Sigmoid colon (tissue), 6 donors: ENCODE measurements at regions not wholly inside any gene's neighbourhood (a gene's known extent, or its start where the extent isn't known, plus 50 kb on each side); places are given as distances from the start of the nearest gene placed in this dataset.
A peak's percentile ranks its signal among the peaks of the same experiment; 100 is the strongest.

Source experiments
- DNase-seq: peaks from one replicate; pipeline ENCODE4 v3.0.0-alpha.2; 2019
- H3K27ac ChIP-seq, 4 donors: fragments of 200-600 bp; sonication (generic); one replicate each; pipeline ENCODE4 v1.5.1; 2016 to 2019; ENCODE audit warnings: mild to moderate bottlenecking in 1 of 4
- H3K27me3 ChIP-seq, 3 donors: fragments of 200-600 bp; sonication (generic); one replicate each; pipeline ENCODE4 v1.5.1; 2019; ENCODE audit warnings: mild to moderate bottlenecking in 1 of 3
- H3K36me3 ChIP-seq, 4 donors: fragments of 200-600 bp; sonication (generic); one replicate each; pipeline ENCODE4 v1.5.1; 2016 to 2019
- H3K4me1 ChIP-seq, 4 donors: fragments of 200-600 bp; sonication (generic); one replicate each; pipeline ENCODE4 v1.5.1; 2017 to 2019
- H3K4me3 ChIP-seq, 4 donors: fragments of 200-600 bp; sonication (generic); one replicate each; pipeline ENCODE4 v1.5.1; 2017 to 2019; ENCODE audit warnings: mild to moderate bottlenecking in 2 of 4, moderate library complexity in 1 of 4
- H3K9me3 ChIP-seq, 4 donors: fragments of 200-600 bp in 3 of 4; sonication (generic) in 3 of 4; one replicate each; pipeline versions ENCODE4 v1.5.1 to v1.6.1; 2013 to 2019
- EP300 ChIP-seq, 4 donors: sonication (generic); formaldehyde crosslinking; IDR thresholded peaks; one replicate each; pipeline ENCODE4 v1.6.1; 2017; ENCODE audit warnings: antibody characterized with exemption in 4 of 4
- POLR2A ChIP-seq, 2 donors: fragments of 450-650 bp; IDR thresholded peaks; one replicate each; pipeline ENCODE4 v1.6.1; 2016; ENCODE audit warnings: antibody characterized with exemption in 2 of 2, mild to moderate bottlenecking in 2 of 2, moderate library complexity in 2 of 2
- POLR2AphosphoS5 ChIP-seq, 4 donors: sonication (generic); formaldehyde crosslinking; IDR thresholded peaks; one replicate each; pipeline ENCODE4 v1.6.1; 2017; ENCODE audit warnings: antibody characterized with exemption in 4 of 4
- WGBS, 2 donors: extraction: QIAGEN DNeasy Blood & Tissue Kit; methylation state at CpG; one replicate each; pipeline ENCODE4 v1.1.7; 2013; 5-methylcytosine and 5-hydroxymethylcytosine counted together
- intact Hi-C: fragments of 100-400 bp; cut with DNase I; formaldehyde crosslinking; loops from one replicate; pipeline ENCODE4 v1.15.1; 2023
- TF ChIP-seq, protein P1 (sequence below), 4 experiments: fragments of 450-650 bp in 3 of 4; fragments of 200-600 bp in 1 of 4; IDR thresholded peaks; one replicate each; pipeline ENCODE4 v1.5.1; 2016 to 2019; ENCODE audit warnings: antibody characterized with exemption in 4 of 4, mild to moderate bottlenecking in 3 of 4, moderate library complexity in 2 of 4
- donor health status: healthy with polysubstance abuse.
- donor health status: healthy.

DNA sequence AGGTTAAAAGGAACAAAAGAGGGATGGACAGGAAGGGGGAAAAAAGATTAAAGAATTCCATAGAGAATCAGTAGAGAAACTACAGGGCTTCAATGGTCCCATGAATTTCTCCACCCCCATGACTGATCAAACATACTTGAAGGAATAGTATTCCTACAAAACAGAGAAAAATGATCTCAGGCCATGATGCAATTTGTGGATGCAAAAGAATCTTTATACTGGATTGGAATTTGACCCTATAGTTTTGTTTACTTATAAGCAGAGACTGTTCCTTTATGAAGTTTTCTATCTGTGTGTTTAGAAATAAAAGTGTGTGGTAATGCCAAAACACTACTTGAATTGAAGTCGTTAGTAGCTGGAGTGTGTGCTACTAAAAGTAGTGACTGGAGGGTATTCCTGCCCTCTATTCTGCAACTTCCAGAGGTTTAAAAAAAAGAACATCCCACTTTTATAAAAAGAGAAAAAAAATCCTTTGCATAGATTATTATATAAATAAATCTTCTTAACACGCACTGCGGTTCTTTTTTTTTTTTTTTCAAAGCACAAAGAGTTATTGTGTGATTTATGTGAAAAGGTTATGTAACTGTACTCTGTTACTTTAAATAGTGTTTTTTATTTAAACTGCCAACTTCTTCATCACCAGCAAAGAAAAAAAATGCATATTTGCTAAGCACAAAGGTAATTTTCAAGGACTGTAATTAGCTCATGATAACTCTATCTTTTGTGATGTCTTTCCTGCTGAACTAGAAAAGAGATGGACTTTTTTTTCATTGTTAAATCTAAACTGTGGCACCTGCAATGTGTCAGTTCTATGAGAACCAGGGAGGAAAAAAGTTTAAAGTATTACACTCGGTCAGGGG lies 214.5 kb upstream of the CITED2 start:
- Histone ChIP-seq H3K4me3 (no peak overlapping the region), H3K27ac (peak overlapping the region; percentile 69 to 82 (median 77)), H3K36me3 (no peaks in the 10 kb centered on the region), H3K9me3 (no peaks in the 10 kb centered on the region), H3K27me3 (no peaks in the 10 kb centered on the region), H3K4me1 (peaks cover 0 to 58% (median 55%) of the 10 kb centered on the region in 4 donors)
- peak in 1 of 4 donors; percentile 41 for TF ChIP-seq EP300 (IDR thresholded peaks at IDR 0.05)
- TF ChIP-seq, protein P1, sequence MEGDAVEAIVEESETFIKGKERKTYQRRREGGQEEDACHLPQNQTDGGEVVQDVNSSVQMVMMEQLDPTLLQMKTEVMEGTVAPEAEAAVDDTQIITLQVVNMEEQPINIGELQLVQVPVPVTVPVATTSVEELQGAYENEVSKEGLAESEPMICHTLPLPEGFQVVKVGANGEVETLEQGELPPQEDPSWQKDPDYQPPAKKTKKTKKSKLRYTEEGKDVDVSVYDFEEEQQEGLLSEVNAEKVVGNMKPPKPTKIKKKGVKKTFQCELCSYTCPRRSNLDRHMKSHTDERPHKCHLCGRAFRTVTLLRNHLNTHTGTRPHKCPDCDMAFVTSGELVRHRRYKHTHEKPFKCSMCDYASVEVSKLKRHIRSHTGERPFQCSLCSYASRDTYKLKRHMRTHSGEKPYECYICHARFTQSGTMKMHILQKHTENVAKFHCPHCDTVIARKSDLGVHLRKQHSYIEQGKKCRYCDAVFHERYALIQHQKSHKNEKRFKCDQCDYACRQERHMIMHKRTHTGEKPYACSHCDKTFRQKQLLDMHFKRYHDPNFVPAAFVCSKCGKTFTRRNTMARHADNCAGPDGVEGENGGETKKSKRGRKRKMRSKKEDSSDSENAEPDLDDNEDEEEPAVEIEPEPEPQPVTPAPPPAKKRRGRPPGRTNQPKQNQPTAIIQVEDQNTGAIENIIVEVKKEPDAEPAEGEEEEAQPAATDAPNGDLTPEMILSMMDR (IDR thresholded peaks at IDR 0.05): no peak
- peak in 3 of 4 donors; percentile 33 to 47 (median 35) for TF ChIP-seq POLR2AphosphoS5 (IDR thresholded peaks at IDR 0.05)
- no peak for DNase-seq
- WGBS, 2 donors: 7 to 24% methylated on average over 4 of the region's 4 CpGs
- intact Hi-C loops: loop anchor here (2.0 to 5.0 kb wide), 2 partner anchors 42 to 214 kb away; partner anchors contain the start of gene CITED2

DNA sequence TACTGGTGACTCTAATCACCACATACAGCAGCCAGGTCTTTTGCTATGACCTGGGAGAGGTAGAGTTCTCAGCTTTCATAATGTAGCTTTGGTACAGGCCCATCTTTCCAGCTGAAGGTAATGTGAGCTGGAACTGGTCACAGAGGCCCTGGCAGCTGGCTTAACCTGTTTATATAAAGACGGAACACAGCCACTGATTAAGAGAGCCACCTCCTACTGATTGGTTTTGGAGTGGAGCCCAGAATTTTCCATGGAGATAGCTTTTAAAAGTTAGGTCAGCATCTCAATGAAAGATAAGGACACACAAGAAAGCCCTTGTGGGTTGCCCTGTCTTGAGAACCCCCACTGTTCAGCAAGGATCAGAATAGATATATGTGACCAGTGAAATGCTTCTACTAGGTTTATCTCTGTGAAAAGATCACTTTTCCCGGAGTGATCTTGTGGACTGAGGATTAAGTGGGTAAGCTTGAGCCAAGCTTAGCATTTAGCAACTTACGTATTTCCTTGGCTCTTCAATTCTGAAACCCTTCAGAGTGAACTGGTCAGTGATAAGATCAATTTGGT lies 213.7 kb upstream of the CITED2 start:
- 9 to 59% methylated on average over 3 of the region's 3 CpGs for WGBS, 2 donors

DNA sequence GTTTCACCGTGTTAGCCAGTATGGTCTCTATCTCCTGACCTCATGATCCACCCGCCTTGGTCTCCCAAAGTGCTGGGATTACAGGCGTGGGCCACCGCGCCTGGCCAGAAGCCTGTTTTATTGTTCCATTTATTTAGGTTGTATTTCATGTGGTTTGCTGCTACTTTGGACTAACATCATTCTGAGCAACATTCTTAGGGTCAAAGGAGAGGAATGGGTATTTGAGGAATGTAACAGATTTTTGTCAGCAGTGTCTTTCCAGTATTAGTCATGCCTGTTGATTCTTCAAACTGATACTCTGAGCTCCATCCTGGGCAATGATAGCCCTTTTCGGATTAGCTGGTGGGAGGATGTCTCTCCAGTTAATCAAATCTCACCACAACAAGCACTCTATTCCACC lies 213.0 kb upstream of the CITED2 start:
- intact Hi-C loops: loop anchor here (5.0 kb wide), 1 partner anchor 40 kb away; no protein-coding TSS in a partner anchor
- H3K4me1 ChIP-seq: peaks cover 0 to 52% (median 49%) of the 10 kb centered on the region in 4 donors
- DNase-seq: no peak
- no peaks in the 10 kb centered on the region for H3K27me3 ChIP-seq
- H3K36me3 ChIP-seq: no peaks in the 10 kb centered on the region
- TF ChIP-seq POLR2AphosphoS5 (IDR thresholded peaks at IDR 0.05) (no peak), POLR2A (IDR thresholded peaks at IDR 0.05) (no peak), EP300 (IDR thresholded peaks at IDR 0.05) (no peak)
- TF ChIP-seq, protein P1 (IDR thresholded peaks at IDR 0.05): no peak
- peak overlapping the region in 3 of 4 donors; percentile 69 to 82 (median 81) for H3K27ac ChIP-seq
- no peaks in the 10 kb centered on the region for H3K9me3 ChIP-seq
- WGBS, 2 donors: 29 to 64% methylated on average over 6 of the region's 6 CpGs
- H3K4me3 ChIP-seq: no peak overlapping the region

More for the DNA sequence above, 213.7 kb upstream of the CITED2 start:
- DNase-seq: no peak
- no peaks in the 10 kb centered on the region for H3K9me3 ChIP-seq
- TF ChIP-seq POLR2A (IDR thresholded peaks at IDR 0.05) (no peak), EP300 (IDR thresholded peaks at IDR 0.05) (no peak), POLR2AphosphoS5 (IDR thresholded peaks at IDR 0.05) (no peak)
- TF ChIP-seq, protein P1 (IDR thresholded peaks at IDR 0.05): no peak
- H3K4me3 ChIP-seq: no peak overlapping the region
- no peaks in the 10 kb centered on the region for H3K27me3 ChIP-seq
- H3K4me1 ChIP-seq: peaks cover 0 to 58% (median 55%) of the 10 kb centered on the region in 4 donors
- intact Hi-C loops: loop anchor here (2.0 to 5.0 kb wide), 2 partner anchors 41 to 213 kb away; partner anchors contain the start of gene CITED2
- no peaks in the 10 kb centered on the region for H3K36me3 ChIP-seq
- H3K27ac ChIP-seq: peak overlapping the region; percentile 69 to 82 (median 77)

DNA sequence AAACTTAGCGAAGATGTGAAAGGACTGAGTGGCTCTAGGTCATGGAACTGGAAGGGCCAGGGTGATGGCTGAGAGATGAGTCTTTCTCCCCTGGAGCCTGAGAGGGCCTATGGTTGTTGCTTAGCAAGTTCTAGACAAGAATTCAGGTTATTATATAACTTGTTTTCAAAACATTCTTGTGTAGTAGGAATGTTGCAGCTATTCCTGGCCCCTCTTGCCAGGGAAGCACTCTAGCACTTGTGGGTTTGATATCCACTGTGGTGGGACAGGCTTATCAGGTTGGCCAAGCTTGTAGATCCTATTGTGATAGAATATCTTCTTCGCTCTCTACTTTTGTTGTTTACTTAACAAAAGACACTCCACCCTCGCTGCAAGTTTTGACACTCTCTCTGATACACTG lies 211.8 kb upstream of the CITED2 start:
- Histone ChIP-seq H3K9me3 (no peaks in the 10 kb centered on the region), H3K4me1 (peaks cover 0 to 40% (median 37%) of the 10 kb centered on the region in 4 donors), H3K27ac (no peak overlapping the region), H3K4me3 (no peak overlapping the region), H3K27me3 (no peaks in the 10 kb centered on the region), H3K36me3 (no peaks in the 10 kb centered on the region)
- WGBS, 2 donors: 64 to 85% methylated on average over 3 of the region's 3 CpGs
- intact Hi-C loops: loop anchor here (5.0 kb wide), 1 partner anchor 39 kb away; no protein-coding TSS in a partner anchor
- DNase-seq: no peak
- TF ChIP-seq EP300 (IDR thresholded peaks at IDR 0.05): no peak
- TF ChIP-seq POLR2A (IDR thresholded peaks at IDR 0.05): no peak
- TF ChIP-seq, protein P1 (IDR thresholded peaks at IDR 0.05): no peak
- TF ChIP-seq POLR2AphosphoS5 (IDR thresholded peaks at IDR 0.05): no peak
